ENCODE measurements at regions not wholly inside any gene's neighbourhood (a gene's known extent, or its start where the extent isn't known, plus 50 kb on each side); places are given as distances from the start of the nearest gene placed in this dataset.

GRCh38 chr16:35711435-35711834 is 2252.0 kb downstream of the TP53TG3F start:
- Mint-ChIP-seq H3K4me3 (no peak overlapping the region), H3K27me3 (no peaks in the 10 kb centered on the region), H3K4me1 (no peaks in the 10 kb centered on the region), H3K9me3 (ENCODE audit: insufficient read depth) (peaks cover 10% of the 10 kb centered on the region), H3K27ac (no peak overlapping the region)
- Histone ChIP-seq H3K4me2 (replicated peaks; ENCODE audit: low read depth, low read length, poor library complexity, severe bottlenecking) (no peak overlapping the region), H3K36me3 (replicated peaks in 1 of 2; ENCODE audit: control extremely low read depth in 1 of 2, control insufficient read depth in 1 of 2, extremely low read depth in 1 of 2, insufficient read depth in 2 of 2, low read length in 1 of 2) (no peaks in the 10 kb centered on the region), H3K79me2 (ENCODE audit: control insufficient read depth, insufficient read depth, low read length) (no peaks in the 10 kb centered on the region), H3K9me3 (ENCODE audit: control extremely low read depth in 1 of 3, control insufficient read depth in 2 of 3, insufficient read depth in 1 of 3, low read length in 2 of 3) (peaks cover 0 to 15% (median 7%) of the 10 kb centered on the region in 3 donors), H3K27me3 (replicated peaks in 1 of 4; ENCODE audit: control extremely low read depth in 1 of 4, control insufficient read depth in 3 of 4, insufficient read depth in 4 of 4, low read length in 3 of 4) (no peaks in the 10 kb centered on the region), H4K20me1 (ENCODE audit: control insufficient read depth, insufficient read depth, low read length, poor library complexity, severe bottlenecking) (no peaks in the 10 kb centered on the region), H3K4me1 (ENCODE audit: control insufficient read depth in 2 of 2, insufficient read depth in 2 of 2, low read length in 2 of 2) (no peaks in the 10 kb centered on the region), H3K27ac (ENCODE audit: low read length in 2 of 2) (no peak overlapping the region), H3K4me3 (ENCODE audit: control extremely low read depth in 1 of 5, extremely low read depth in 1 of 5, insufficient read depth in 1 of 5, low read depth in 2 of 5, low read length in 4 of 5) (no peak overlapping the region), H3K9ac (ENCODE audit: low read length) (no peak overlapping the region), H2AFZ (ENCODE audit: insufficient read depth, low read depth, low read length, poor library complexity, severe bottlenecking) (no peak overlapping the region)
- intact Hi-C loops (cut with micrococcal nuclease), result no loop called here
- 81% methylated on average over 4 of the region's 6 CpGs for WGBS (ENCODE audit: insufficient coverage)
- POLR2A ChIA-PET, result no interaction called here
- TF ChIP-seq EZH2 (IDR thresholded peaks at IDR 0.05; ENCODE audit: borderline replicate concordance, insufficient read depth, low read depth, low read length, poor library complexity, severe bottlenecking) (no peak), CTCF (IDR thresholded peaks at IDR 0.05) (no peak)
- DNase-seq, result no peak
- no peak for ATAC-seq (ENCODE audit: low read depth)
- CTCF ChIA-PET, result no interaction called here

DNA sequence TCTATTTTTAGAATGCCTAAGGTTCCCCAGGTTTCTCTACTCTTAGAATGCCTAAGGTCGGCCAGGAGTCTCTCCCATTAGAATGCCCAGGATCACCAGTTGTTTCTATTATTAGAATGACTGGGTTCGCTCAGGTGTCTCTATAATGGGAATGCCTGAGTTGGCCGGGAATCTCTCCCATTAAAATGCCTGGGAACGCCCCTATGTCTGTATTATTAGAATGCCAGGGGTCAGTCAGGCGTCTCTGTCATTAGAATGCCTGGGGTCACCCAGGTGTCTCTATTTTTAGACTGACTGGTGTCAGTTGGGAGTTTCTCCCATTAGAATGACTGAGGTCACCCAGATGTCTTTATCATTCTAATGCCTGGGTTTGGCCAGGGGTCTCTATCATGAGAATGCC is 2252.5 kb downstream of the TP53TG3F start:
- H3K9me3 ChIP-seq (ENCODE audit: control extremely low read depth in 1 of 3, control insufficient read depth in 2 of 3, insufficient read depth in 1 of 3, low read length in 2 of 3), result peaks cover 0 to 15% (median 7%) of the 10 kb centered on the region in 3 donors
- ATAC-seq (ENCODE audit: low read depth) (no peak), DNase-seq (no peak)
- H3K4me3 ChIP-seq (ENCODE audit: control extremely low read depth in 1 of 5, extremely low read depth in 1 of 5, insufficient read depth in 1 of 5, low read depth in 2 of 5, low read length in 4 of 5), result no peak overlapping the region
- H2AFZ ChIP-seq (ENCODE audit: insufficient read depth, low read depth, low read length, poor library complexity, severe bottlenecking), result no peak overlapping the region
- no peak for TF ChIP-seq EZH2 (IDR thresholded peaks at IDR 0.05; ENCODE audit: borderline replicate concordance, insufficient read depth, low read depth, low read length, poor library complexity, severe bottlenecking)
- Mint-ChIP-seq H3K27me3 (no peaks in the 10 kb centered on the region), H3K4me1 (no peaks in the 10 kb centered on the region), H3K9me3 (ENCODE audit: insufficient read depth) (peaks cover 10% of the 10 kb centered on the region), H3K27ac (no peak overlapping the region), H3K4me3 (no peak overlapping the region)
- WGBS (ENCODE audit: insufficient coverage), result 69% methylated on average over 3 of the region's 5 CpGs
- no peaks in the 10 kb centered on the region for H3K27me3 ChIP-seq (replicated peaks in 1 of 4; ENCODE audit: control extremely low read depth in 1 of 4, control insufficient read depth in 3 of 4, insufficient read depth in 4 of 4, low read length in 3 of 4)
- ChIA-PET POLR2A (no interaction called here), CTCF (no interaction called here)
- H3K36me3 ChIP-seq (replicated peaks in 1 of 2; ENCODE audit: control extremely low read depth in 1 of 2, control insufficient read depth in 1 of 2, extremely low read depth in 1 of 2, insufficient read depth in 2 of 2, low read length in 1 of 2), result no peaks in the 10 kb centered on the region
- no peaks in the 10 kb centered on the region for H3K4me1 ChIP-seq (ENCODE audit: control insufficient read depth in 2 of 2, insufficient read depth in 2 of 2, low read length in 2 of 2)
- no peak overlapping the region for H3K4me2 ChIP-seq (replicated peaks; ENCODE audit: low read depth, low read length, poor library complexity, severe bottlenecking)
- H3K79me2 ChIP-seq (ENCODE audit: control insufficient read depth, insufficient read depth, low read length), result no peaks in the 10 kb centered on the region
- H4K20me1 ChIP-seq (ENCODE audit: control insufficient read depth, insufficient read depth, low read length, poor library complexity, severe bottlenecking), result no peaks in the 10 kb centered on the region
- H3K27ac ChIP-seq (ENCODE audit: low read length in 2 of 2), result no peak overlapping the region
- H3K9ac ChIP-seq (ENCODE audit: low read length), result no peak overlapping the region
- intact Hi-C loops (cut with micrococcal nuclease), result no loop called here

Data from B cell (primary cell).